Epidermal melanocyte (primary cell): ENCODE measurements at regions not wholly inside any gene's neighbourhood (a gene's known extent, or its start where the extent isn't known, plus 50 kb on each side); places are given as distances from the start of the nearest gene placed in this dataset.

Experiments
- DNase-seq: peaks from one replicate; pipeline ENCODE4 v3.0.0; 2011; ENCODE audit warnings: low spot score; ENCODE audit not compliant: insufficient read length

DNA sequence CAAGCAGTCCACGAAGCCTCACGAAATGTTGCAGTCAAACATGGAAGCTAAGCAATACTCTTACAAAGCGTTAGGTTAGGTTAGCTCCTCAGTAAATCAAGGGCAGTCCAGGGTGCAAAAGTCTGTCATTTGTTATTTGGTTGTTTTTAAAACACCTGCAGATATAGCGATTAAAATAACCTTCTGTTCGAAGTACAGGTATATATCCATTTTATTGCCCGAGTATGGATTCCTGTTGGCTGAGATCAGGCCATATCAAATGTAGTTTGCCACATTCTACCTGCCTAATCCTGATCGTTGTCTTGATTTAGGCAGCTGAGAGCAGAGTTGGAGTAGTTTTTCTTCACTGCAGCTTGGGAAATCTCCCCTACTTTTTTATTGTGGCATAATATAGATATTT, 99.5 kb upstream of the EPB41L3 start:
- DNase-seq, result no peak

- no peak for DNase-seq
Measured at GRCh38 chr18:5640939-5641338, 97.1 kb upstream of the EPB41L3 start.

- no peak for DNase-seq
Measured at GRCh38 chr18:5639131-5639530, 95.3 kb upstream of the EPB41L3 start.

DNA sequence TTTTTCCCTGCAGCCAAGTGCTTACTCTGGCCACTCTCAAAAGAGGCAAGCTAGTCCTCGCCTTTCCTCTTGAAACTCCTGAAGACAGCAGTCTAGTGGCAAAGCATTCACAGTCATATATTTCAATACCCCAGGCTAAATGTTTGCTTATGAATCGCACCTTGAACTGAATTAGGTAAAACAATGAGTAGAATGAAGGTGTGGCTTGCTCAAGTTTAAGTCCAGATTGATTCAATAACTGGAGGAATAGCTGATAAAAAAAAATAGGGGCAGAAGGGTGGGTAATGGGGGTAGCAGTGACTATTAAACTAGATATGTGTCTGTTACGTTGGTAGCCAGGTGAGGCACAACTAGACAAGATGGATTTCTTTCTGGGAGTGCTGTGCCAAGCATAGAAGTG, 88.2 kb upstream of the EPB41L3 start:
- DNase-seq, result no peak

GRCh38 chr18:5630900-5631413, 87.2 kb upstream of the EPB41L3 start:
- no peak for DNase-seq

GRCh38 chr18:5630057-5630899, 86.5 kb upstream of the EPB41L3 start:
- DNase-seq, result peak; percentile 63

DNA sequence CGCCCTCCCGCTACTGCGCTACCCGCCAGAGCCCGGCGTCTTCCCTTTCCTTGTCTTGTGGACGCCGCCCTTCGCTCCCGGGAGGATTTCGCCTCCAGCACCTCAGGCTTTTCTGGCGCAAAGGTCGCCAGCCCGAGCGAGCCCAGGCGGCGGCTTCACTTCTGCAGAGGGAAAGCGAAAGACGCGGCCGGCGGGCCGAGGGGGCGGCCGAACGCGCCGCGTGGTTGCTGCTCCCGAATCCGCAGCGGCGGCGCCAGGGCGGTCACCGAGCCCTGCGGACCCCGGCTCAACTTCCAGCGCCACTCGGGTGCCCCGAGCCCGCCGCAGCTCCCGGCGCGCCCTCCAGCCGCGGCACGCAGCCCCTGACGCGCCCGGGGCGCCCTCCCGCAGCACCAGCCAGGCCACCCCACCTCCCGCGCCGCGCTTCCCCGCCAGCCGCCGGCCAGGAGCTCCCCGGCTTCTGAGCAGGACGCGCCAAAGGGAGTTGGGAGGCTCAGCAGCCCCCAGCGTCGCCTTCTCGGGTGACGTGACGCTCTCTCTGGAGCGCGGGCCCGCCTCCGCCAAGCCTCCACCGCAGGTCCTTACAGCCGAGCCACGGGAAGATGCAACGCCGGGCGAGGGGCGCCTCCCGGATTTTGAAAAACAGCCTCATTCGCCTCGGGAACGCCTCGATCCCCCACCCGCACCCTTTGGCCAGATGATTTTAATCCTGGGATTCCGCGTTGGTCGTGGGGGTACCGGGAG, 84.9 kb upstream of the EPB41L3 start:
- DNase-seq, result peak; percentile 30

- DNase-seq, result no peak
Measured at GRCh38 chr18:5627776-5628511, 84.1 kb upstream of the EPB41L3 start.

- no peak for DNase-seq
Measured at GRCh38 chr18:5626130-5626880, 82.5 kb upstream of the EPB41L3 start.

DNA sequence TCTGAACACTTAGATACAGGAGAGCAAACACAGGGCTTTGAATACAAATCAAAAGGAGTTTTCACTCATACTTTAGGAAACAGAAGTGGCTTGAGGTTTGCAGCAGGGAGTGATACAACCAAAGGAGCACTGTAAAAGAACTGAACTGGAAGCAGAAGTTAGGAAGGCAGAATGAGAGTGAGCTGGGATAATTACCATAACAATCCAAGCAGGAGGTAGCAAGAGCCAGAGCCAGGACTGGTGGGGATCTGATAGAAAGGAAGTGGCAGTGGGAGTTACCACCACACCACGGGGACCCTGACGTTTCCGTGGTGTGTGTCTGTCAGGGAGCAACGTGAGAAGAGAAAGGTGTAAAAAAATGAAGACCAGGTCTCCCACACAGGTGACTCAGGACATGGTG, 81.3 kb upstream of the EPB41L3 start:
- no peak for DNase-seq

DNA sequence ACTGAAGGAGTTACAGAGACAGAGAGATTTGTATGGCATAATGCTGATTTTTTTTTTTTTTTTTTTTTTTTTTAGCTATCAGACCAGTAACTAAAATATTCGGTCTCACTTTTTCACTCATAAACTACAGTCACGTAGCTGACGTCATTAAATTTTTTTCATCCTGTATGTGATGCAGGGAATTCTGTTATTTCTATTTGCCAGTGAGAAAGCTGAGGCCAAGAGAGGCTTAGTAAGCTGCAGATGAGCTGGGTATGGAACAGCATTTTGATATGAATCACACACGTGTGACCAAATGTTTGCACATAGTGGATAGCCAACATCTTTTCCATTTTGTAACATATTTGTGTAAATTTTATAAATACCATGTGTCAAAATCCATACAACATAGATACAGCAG, 79.1 kb upstream of the EPB41L3 start:
- DNase-seq, result no peak

DNA sequence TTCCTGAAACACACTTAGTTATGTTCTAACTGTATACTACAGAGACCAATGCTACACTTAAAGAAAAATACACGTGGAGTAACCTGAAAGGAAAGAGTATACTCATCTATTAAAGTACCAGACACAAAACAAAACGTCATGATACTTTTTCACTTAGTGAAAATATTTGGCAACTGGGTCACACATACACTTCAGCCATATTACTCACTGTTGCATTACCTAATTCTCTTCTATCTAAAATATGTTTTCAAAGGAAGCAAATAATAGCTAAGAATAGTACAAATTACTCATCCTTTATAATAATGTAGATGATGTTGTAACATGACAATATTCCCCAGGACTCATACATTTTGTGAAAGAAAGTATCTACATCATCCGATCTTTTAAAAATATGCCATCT, 76.5 kb upstream of the EPB41L3 start:
- DNase-seq, result no peak

DNA sequence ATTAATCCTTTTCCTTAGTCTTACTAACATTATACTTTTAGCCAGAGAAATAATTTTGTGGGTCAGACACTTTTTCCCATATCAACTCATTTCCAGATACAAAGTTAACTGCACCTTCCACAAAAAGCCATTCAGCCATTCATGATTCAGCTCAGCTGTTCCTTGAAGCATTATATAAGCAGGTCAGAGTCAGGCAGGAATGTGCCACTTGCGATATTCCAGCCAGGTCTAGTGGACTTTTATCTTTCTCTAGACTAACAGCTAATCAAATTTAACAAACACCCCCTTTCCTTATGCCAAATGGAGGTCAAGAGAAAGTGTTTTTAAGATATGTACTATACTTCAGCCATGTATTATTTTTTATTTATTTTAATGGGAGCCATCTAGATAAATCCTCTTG, 75.6 kb upstream of the EPB41L3 start:
- DNase-seq, result no peak

- no peak for DNase-seq
Measured at GRCh38 chr18:5618047-5618688, 74.4 kb upstream of the EPB41L3 start.

GRCh38 chr18:5611221-5611620, 67.4 kb upstream of the EPB41L3 start:
- no peak for DNase-seq

DNA sequence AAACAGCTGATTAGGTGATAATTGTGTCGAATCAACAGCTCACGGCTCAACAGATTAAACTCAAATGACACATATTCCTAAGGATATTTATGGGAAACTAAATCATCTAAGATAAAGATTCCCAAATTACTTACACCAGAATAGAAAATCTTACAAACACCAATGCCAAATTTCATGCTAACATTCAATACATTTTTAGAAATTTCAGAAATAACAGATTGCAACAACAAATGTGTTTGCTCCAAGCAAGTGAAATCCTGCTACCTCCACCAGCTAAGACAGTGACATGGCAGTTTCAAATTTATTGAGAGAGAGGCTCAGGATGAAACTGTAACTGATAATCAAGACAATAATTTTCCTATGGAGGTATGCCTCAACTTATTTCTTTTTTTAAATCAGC, 65.0 kb upstream of the EPB41L3 start:
- DNase-seq, result no peak

- no peak for DNase-seq
Measured at GRCh38 chr18:5606951-5607350, 63.2 kb upstream of the EPB41L3 start.

- no peak for DNase-seq
Measured at GRCh38 chr18:5604778-5605177, 61.0 kb upstream of the EPB41L3 start.

DNA sequence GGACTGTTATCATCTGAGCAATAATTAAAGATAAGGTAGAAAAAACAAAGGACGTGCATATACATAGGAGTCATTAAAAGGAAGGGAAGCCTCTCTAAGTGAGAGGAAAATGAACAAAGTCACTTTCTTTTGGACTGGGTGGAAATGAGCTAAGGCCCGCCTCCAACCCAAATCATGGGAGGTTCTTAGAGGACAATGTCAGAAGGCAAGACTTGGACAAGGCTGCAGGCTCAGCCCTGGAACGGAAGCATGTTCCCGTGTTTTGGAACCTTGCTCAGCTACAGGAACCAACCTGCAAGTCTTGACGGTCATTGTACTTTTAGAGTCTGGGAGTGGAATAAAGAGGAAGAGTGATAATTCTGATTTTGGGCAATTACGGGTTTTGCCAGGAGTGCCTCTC, 59.4 kb upstream of the EPB41L3 start:
- DNase-seq, result no peak

DNA sequence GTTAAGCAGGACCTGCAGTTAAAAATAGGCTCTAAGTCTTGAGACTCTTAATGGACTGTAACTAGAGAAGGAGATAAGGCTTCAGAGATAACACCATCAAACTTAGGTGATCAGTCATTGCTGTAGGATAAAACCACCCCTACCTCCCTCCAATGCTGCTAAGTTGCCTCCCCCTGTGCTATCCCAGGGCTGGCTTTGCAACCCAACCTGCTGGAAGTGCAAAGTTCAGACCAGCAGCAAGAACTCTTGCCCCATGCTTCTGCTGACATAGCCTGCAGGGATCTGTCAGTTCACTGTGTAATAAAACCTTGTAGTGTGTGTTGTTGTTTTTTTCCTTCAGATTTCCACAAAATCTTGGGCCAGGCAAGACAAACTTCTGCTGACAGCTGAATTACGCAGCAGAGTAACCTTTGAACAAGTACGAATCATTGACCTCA, 57.4 kb upstream of the EPB41L3 start:
- DNase-seq, result no peak
